BE2C (cell line): ENCODE measurements at regions not wholly inside any gene's neighbourhood (a gene's known extent, or its start where the extent isn't known, plus 50 kb on each side); places are given as distances from the start of the nearest gene placed in this dataset.
"Not testable (repeated sequence)": the region's sequence is repeated elsewhere in the genome, so short reads cannot be mapped to it uniquely, and the experiment has no call there.

Experiments
- DNase-seq: peaks from one replicate; pipeline ENCODE4 v3.0.0-alpha.2; 2020
- H3K27me3 ChIP-seq: fragments of 250-450 bp; sonication (Bioruptor Pico); 2 replicates; pipeline ENCODE4 v1.5.1; 2020; ENCODE audit warnings: mild to moderate bottlenecking
- H3K36me3 ChIP-seq: fragments of 250-450 bp; sonication (Bioruptor Pico); 2 replicates; pipeline ENCODE4 v1.5.1; 2020; ENCODE audit warnings: mild to moderate bottlenecking
- H3K4me1 ChIP-seq: fragments of 250-450 bp; sonication (Bioruptor Pico); 2 replicates; pipeline ENCODE4 v1.5.1; 2020
- H3K4me3 ChIP-seq: 2 replicates; pipeline ENCODE4 v1.5.1; 2011; ENCODE audit warnings: low read depth, low read length
- H3K9me3 ChIP-seq: fragments of 250-450 bp; sonication (Bioruptor Pico); 2 replicates; pipeline ENCODE4 v1.5.1; 2020
- TF ChIP-seq, protein P1 (sequence below): IDR thresholded peaks from 2 replicates; pipeline ENCODE4 v1.5.1; 2012; ENCODE audit warnings: mild to moderate bottlenecking, low read depth, low read length

- TF ChIP-seq, protein P1, sequence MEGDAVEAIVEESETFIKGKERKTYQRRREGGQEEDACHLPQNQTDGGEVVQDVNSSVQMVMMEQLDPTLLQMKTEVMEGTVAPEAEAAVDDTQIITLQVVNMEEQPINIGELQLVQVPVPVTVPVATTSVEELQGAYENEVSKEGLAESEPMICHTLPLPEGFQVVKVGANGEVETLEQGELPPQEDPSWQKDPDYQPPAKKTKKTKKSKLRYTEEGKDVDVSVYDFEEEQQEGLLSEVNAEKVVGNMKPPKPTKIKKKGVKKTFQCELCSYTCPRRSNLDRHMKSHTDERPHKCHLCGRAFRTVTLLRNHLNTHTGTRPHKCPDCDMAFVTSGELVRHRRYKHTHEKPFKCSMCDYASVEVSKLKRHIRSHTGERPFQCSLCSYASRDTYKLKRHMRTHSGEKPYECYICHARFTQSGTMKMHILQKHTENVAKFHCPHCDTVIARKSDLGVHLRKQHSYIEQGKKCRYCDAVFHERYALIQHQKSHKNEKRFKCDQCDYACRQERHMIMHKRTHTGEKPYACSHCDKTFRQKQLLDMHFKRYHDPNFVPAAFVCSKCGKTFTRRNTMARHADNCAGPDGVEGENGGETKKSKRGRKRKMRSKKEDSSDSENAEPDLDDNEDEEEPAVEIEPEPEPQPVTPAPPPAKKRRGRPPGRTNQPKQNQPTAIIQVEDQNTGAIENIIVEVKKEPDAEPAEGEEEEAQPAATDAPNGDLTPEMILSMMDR: no peak
These were observed 74.8 kb upstream of the CLDN5 start for GRCh38 chr22:19599004-19599403.

DNA sequence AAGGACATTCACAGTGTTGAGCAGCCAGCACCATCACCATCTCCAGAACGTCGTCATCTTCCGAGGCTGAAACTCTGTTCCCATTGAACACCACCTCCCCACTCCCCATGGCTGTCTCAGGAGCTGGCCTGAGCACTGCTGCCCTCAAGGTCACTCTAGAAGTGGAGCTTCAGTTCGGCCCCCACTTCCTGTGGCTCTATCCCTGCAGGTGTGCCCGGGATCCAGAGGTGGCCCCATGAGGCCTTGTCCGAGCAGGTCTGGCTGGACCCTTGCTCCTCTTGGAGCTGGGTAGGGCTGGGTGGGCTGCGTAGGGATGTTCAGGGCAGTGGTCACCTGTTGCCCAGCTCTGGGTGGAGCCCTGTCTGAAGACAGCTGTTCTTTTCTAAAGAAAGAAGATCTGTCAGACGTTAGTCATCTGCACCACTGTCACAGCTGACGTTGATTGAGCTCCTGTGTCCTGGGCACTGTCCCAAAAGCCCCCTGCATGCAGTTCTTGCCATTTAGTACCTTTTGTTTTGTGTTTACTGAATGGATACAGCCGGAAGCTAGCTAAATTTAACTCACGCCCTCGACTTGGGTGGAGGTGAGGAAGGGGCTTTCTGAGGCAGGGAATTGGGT lies 75.5 kb upstream of the CLDN5 start:
- Histone ChIP-seq H3K27me3 (no peaks in the 10 kb centered on the region), H3K4me1 (no peaks in the 10 kb centered on the region)
- no peak for DNase-seq

More at GRCh38 chr22:19599004-19599403, 74.8 kb upstream of the CLDN5 start:
- Histone ChIP-seq H3K4me3 (no peak overlapping the region), H3K27me3 (no peaks in the 10 kb centered on the region), H3K36me3 (no peaks in the 10 kb centered on the region), H3K9me3 (no peaks in the 10 kb centered on the region), H3K4me1 (no peaks in the 10 kb centered on the region)
- no peak for DNase-seq

DNA sequence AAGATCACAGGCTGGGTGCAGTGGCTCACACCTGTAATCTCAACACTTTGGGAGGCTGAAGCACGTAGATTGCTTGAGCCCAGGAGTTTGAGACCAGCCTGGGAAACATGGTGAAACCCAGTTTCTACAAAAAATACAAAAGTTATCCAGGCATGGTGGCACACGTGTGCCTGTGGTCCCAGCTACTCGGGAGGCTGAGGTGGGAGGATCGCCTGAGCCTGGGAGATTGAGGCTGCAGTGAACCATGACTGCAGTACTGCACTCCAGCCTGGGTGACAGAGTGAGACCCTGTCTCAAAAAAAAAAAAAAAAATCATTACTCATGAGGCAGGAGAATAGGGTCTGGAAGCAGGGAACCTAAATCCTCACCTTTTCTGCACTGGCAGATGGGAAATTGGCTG lies 79.1 kb upstream of the CLDN5 start:
- DNase-seq, H3K27me3 ChIP-seq, H3K9me3 ChIP-seq, H3K4me1 ChIP-seq, H3K4me3 ChIP-seq, H3K36me3 ChIP-seq: not testable (repeated sequence)

More for the DNA sequence above, 75.5 kb upstream of the CLDN5 start:
- H3K4me3 ChIP-seq: no peak overlapping the region
- H3K36me3 ChIP-seq: no peaks in the 10 kb centered on the region
- no peaks in the 10 kb centered on the region for H3K9me3 ChIP-seq
- TF ChIP-seq, protein P1: no peak

- H3K9me3 ChIP-seq: no peaks in the 10 kb centered on the region
- no peaks in the 10 kb centered on the region for H3K27me3 ChIP-seq
- H3K36me3 ChIP-seq: no peaks in the 10 kb centered on the region
- DNase-seq: no peak
- H3K4me3 ChIP-seq: no peak overlapping the region
- TF ChIP-seq, protein P1: no peak
- no peaks in the 10 kb centered on the region for H3K4me1 ChIP-seq
These were observed 79.6 kb upstream of the CLDN5 start for GRCh38 chr22:19603767-19604166.

GRCh38 chr22:19604711-19605268 lies 80.6 kb upstream of the CLDN5 start:
- no peak overlapping the region for H3K4me3 ChIP-seq
- H3K4me1 ChIP-seq: no peaks in the 10 kb centered on the region
- DNase-seq: no peak
- no peaks in the 10 kb centered on the region for H3K27me3 ChIP-seq
- no peaks in the 10 kb centered on the region for H3K36me3 ChIP-seq
- no peaks in the 10 kb centered on the region for H3K9me3 ChIP-seq
- TF ChIP-seq, protein P1: no peak

- H3K27me3 ChIP-seq: no peaks in the 10 kb centered on the region
- DNase-seq: no peak
- H3K4me3 ChIP-seq: no peak overlapping the region
- no peaks in the 10 kb centered on the region for H3K4me1 ChIP-seq
- TF ChIP-seq, protein P1: no peak
- H3K36me3 ChIP-seq: no peaks in the 10 kb centered on the region
- no peaks in the 10 kb centered on the region for H3K9me3 ChIP-seq
These were observed 81.5 kb upstream of the CLDN5 start for GRCh38 chr22:19605508-19606331.
